Prostate gland (tissue), 2 donors: ENCODE measurements at regions not wholly inside any gene's neighbourhood (a gene's known extent, or its start where the extent isn't known, plus 50 kb on each side); places are given as distances from the start of the nearest gene placed in this dataset.

Source experiments
- CTCF ChIP-seq, 4 experiments: fragments of 200-600 bp in 2 of 4; fragments of 450-650 bp in 2 of 4; sonication (generic) in 2 of 4; IDR thresholded peaks; 1 replicate in 3 of 4; 2 replicates in 1 of 4; pipeline ENCODE4 v1.5.1; 2016 to 2019; ENCODE audit warnings: antibody characterized with exemption in 4 of 4, mild to moderate bottlenecking in 2 of 4, moderate library complexity in 2 of 4
- POLR2A ChIP-seq: fragments of 450-650 bp; IDR thresholded peaks from one replicate; pipeline ENCODE4 v1.6.1; 2016; ENCODE audit warnings: antibody characterized with exemption, mild to moderate bottlenecking
- POLR2AphosphoS5 ChIP-seq: sonication (generic); formaldehyde crosslinking; IDR thresholded peaks from one replicate; pipeline ENCODE4 v1.6.1; 2017; ENCODE audit warnings: antibody characterized with exemption

GRCh38 chr10:120360571-120360970 is 96.5 kb upstream of the PLPP4 start:
- TF ChIP-seq CTCF (IDR thresholded peaks at IDR 0.05) = no peak
- no peak for TF ChIP-seq POLR2A
- no peak for TF ChIP-seq POLR2AphosphoS5
